ENCODE measurements at regions not wholly inside any gene's neighbourhood (a gene's known extent, or its start where the extent isn't known, plus 50 kb on each side); places are given as distances from the start of the nearest gene placed in this dataset.

- H3K9me3 ChIP-seq: no peaks in the 10 kb centered on the region
- no peak overlapping the region for H3K27ac ChIP-seq
- intact Hi-C loops (cut with DNase I; ENCODE audit: low total_unique reads): no loop called here
- no peaks in the 10 kb centered on the region for H3K36me3 ChIP-seq
- 79 to 94% (median 84%) methylated on average over 2 of the region's 2 CpGs for WGBS, 5 donors
- H3K4me1 ChIP-seq: no peaks in the 10 kb centered on the region
- TF ChIP-seq POLR2A (IDR thresholded peaks at IDR 0.05) (no peak), POLR2AphosphoS5 (IDR thresholded peaks at IDR 0.05) (no peak)
- TF ChIP-seq, protein P1, sequence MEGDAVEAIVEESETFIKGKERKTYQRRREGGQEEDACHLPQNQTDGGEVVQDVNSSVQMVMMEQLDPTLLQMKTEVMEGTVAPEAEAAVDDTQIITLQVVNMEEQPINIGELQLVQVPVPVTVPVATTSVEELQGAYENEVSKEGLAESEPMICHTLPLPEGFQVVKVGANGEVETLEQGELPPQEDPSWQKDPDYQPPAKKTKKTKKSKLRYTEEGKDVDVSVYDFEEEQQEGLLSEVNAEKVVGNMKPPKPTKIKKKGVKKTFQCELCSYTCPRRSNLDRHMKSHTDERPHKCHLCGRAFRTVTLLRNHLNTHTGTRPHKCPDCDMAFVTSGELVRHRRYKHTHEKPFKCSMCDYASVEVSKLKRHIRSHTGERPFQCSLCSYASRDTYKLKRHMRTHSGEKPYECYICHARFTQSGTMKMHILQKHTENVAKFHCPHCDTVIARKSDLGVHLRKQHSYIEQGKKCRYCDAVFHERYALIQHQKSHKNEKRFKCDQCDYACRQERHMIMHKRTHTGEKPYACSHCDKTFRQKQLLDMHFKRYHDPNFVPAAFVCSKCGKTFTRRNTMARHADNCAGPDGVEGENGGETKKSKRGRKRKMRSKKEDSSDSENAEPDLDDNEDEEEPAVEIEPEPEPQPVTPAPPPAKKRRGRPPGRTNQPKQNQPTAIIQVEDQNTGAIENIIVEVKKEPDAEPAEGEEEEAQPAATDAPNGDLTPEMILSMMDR (IDR thresholded peaks at IDR 0.05 in 8 of 11, conservative IDR thresholded peaks at IDR 0.05 in 3 of 11): no peak
- DNase-seq: no peak
- H3K27me3 ChIP-seq (replicated peaks in 1 of 7): peaks cover 0 to 4% (median 0%) of the 10 kb centered on the region in 7 donors
- no peak overlapping the region for H3K4me3 ChIP-seq
Observed at GRCh38 chrX:18039023-18039422, 177.9 kb upstream of the RAI2 start.

GRCh38 chrX:18036394-18036793 is 175.3 kb upstream of the RAI2 start:
- H3K9me3 ChIP-seq: peaks cover 0 to under 1% (median 0%) of the 10 kb centered on the region in 8 donors
- TF ChIP-seq POLR2A (IDR thresholded peaks at IDR 0.05): no peak
- TF ChIP-seq, protein P1 (IDR thresholded peaks at IDR 0.05 in 8 of 11, conservative IDR thresholded peaks at IDR 0.05 in 3 of 11): no peak
- H3K27ac ChIP-seq: no peak overlapping the region
- peaks cover 0 to 4% (median 0%) of the 10 kb centered on the region in 7 donors for H3K27me3 ChIP-seq (replicated peaks in 1 of 7)
- no peaks in the 10 kb centered on the region for H3K4me1 ChIP-seq
- H3K36me3 ChIP-seq: no peaks in the 10 kb centered on the region
- intact Hi-C loops (cut with DNase I; ENCODE audit: low total_unique reads): no loop called here
- no peak overlapping the region for H3K4me3 ChIP-seq
- WGBS, 5 donors: 31 to 72% (median 45%) methylated on average over 2 of the region's 2 CpGs
- DNase-seq: no peak

DNA sequence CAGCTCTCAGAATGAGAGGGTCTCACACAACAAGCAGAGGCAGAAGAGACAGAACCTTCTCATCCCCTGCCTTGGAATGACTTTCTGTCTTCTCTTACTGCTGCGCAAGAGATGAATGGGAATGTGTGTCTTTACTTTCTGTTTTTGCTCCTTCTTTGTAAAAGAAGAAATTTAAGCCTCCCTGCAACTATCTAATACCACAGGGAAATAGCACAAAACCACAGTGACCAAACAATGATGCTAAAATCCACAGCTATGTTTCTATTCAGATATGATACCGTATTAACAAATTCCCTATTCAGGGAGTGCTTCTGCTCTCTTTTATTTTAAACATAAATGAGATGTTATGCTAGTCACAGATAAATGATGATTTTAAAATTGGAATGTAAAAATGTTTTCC is 173.8 kb upstream of the RAI2 start:
- peaks cover 0 to 7% (median 0%) of the 10 kb centered on the region in 8 donors for H3K9me3 ChIP-seq
- no peaks in the 10 kb centered on the region for H3K4me1 ChIP-seq
- no peak overlapping the region for H3K27ac ChIP-seq
- no peaks in the 10 kb centered on the region for H3K27me3 ChIP-seq (replicated peaks in 1 of 7)
- intact Hi-C loops (cut with DNase I; ENCODE audit: low total_unique reads): no loop called here
- no peak overlapping the region for H3K4me3 ChIP-seq
- no peak for DNase-seq
- 27 to 72% (median 58%) methylated on average over 2 of the region's 2 CpGs for WGBS, 5 donors
- no peaks in the 10 kb centered on the region for H3K36me3 ChIP-seq
- TF ChIP-seq, protein P1 (IDR thresholded peaks at IDR 0.05 in 8 of 11, conservative IDR thresholded peaks at IDR 0.05 in 3 of 11): no peak
- no peak for TF ChIP-seq POLR2AphosphoS5 (IDR thresholded peaks at IDR 0.05)
- TF ChIP-seq POLR2A (IDR thresholded peaks at IDR 0.05): no peak

DNA sequence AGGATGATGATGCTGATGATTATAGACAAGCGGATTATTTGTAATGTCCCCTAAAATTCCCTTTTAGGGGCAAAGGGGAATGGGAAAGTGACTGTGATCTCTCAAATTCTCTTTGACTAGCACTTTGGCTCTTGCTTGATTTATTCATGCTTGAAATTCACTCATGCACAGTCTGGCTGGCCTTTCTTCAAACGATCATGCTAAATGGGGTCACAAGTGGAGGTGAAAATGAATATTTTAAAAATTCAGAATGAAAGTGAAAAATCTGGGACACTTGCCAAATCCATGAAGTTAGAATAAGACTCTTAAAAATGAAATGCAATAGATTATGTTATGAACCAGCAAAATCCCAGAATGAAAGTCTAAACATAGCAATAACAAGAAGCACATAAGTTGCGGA is 173.4 kb upstream of the RAI2 start:
- intact Hi-C loops (cut with DNase I; ENCODE audit: low total_unique reads): no loop called here
- H3K4me3 ChIP-seq: no peak overlapping the region
- 65 to 81% (median 74%) methylated on average over 3 of the region's 3 CpGs for whole genome bisulfite sequencing, 5 donors
- H3K36me3 ChIP-seq: no peaks in the 10 kb centered on the region
- TF ChIP-seq, protein P1 (IDR thresholded peaks at IDR 0.05 in 8 of 11, conservative IDR thresholded peaks at IDR 0.05 in 3 of 11): no peak
- TF ChIP-seq POLR2A (IDR thresholded peaks at IDR 0.05): no peak
- TF ChIP-seq POLR2AphosphoS5 (IDR thresholded peaks at IDR 0.05): no peak
- H3K4me1 ChIP-seq: no peaks in the 10 kb centered on the region
- no peak for DNase-seq
- H3K9me3 ChIP-seq: peaks cover 0 to 7% (median 0%) of the 10 kb centered on the region in 8 donors
- no peaks in the 10 kb centered on the region for H3K27me3 ChIP-seq (replicated peaks in 1 of 7)
- no peak overlapping the region for H3K27ac ChIP-seq
